DOHH2 (cell line): ENCODE measurements at regions not wholly inside any gene's neighbourhood (a gene's known extent, or its start where the extent isn't known, plus 50 kb on each side); places are given as distances from the start of the nearest gene placed in this dataset.

ENCODE experiments used
- CTCF ChIP-seq: fragments of 200-600 bp; sonication (generic); IDR thresholded peaks from one replicate; pipeline ENCODE4 v1.5.1; 2014; ENCODE audit warnings: antibody characterized with exemption, mild to moderate bottlenecking, low read depth, low read length; ENCODE audit not compliant: poor library complexity, severe bottlenecking
- EZH2phosphoT487 ChIP-seq: fragments of 200-600 bp; sonication (generic); IDR thresholded peaks from 2 replicates; pipeline ENCODE4 v1.6.1; 2017; ENCODE audit warnings: borderline replicate concordance, mild to moderate bottlenecking, antibody characterized with exemption, low read length, moderate library complexity, mixed read lengths

GRCh38 chr5:130808691-130809090 lies 356.4 kb downstream of the HINT1 start:
- TF ChIP-seq CTCF = no peak
- TF ChIP-seq EZH2phosphoT487 = no peak
